ENCODE measurements at regions not wholly inside any gene's neighbourhood (a gene's known extent, or its start where the extent isn't known, plus 50 kb on each side); places are given as distances from the start of the nearest gene placed in this dataset.

- DNase-seq (ENCODE audit: low read depth): peak; percentile 37
Observed at GRCh38 chr15:31977812-31978661, 52.3 kb upstream of the CHRNA7 start.
